GM19397 (cell line): ENCODE measurements at regions not wholly inside any gene's neighbourhood (a gene's known extent, or its start where the extent isn't known, plus 50 kb on each side); places are given as distances from the start of the nearest gene placed in this dataset.
"Not testable (repeated sequence)": the region's sequence is repeated elsewhere in the genome, so short reads cannot be mapped to it uniquely, and the experiment has no call there.

Source experiments
- ATAC-seq: cut with Tn5 transposase; IDR thresholded peaks from one replicate; pipeline ENCODE4 v1.9.1; 2021; ENCODE audit warnings: mild to moderate bottlenecking, moderate library complexity; ENCODE audit not compliant: unreplicated experiment

- ATAC-seq, result no peak
Measured at GRCh38 chr15:93758824-93759223, 472.5 kb upstream of the MCTP2 start.

GRCh38 chr15:93748710-93749109 lies 482.7 kb upstream of the MCTP2 start:
- no peak for ATAC-seq

- ATAC-seq, result not testable (repeated sequence)
Measured at GRCh38 chr15:93734976-93735375, 496.4 kb upstream of the MCTP2 start.

- no peak for ATAC-seq
Measured at GRCh38 chr15:93730724-93731123, 500.6 kb upstream of the MCTP2 start.

GRCh38 chr15:93722165-93722564 lies 509.2 kb upstream of the MCTP2 start:
- ATAC-seq, result no peak

- ATAC-seq, result no peak
Measured at GRCh38 chr15:93720607-93721006, 510.8 kb upstream of the MCTP2 start.

GRCh38 chr15:93719921-93720351 lies 511.4 kb upstream of the MCTP2 start:
- ATAC-seq, result no peak

- no peak for ATAC-seq
Measured at GRCh38 chr15:93716615-93717231, 514.6 kb upstream of the MCTP2 start.

- no peak for ATAC-seq
Measured at GRCh38 chr15:93709708-93710107, 521.7 kb upstream of the MCTP2 start.

GRCh38 chr15:93708724-93709445 lies 522.5 kb upstream of the MCTP2 start:
- no peak for ATAC-seq

- no peak for ATAC-seq
Measured at GRCh38 chr15:93707751-93708150, 523.6 kb upstream of the MCTP2 start.

- ATAC-seq, result no peak
Measured at GRCh38 chr15:93706495-93707292, 524.7 kb upstream of the MCTP2 start.

GRCh38 chr15:93705753-93706455 lies 525.5 kb upstream of the MCTP2 start:
- ATAC-seq, result no peak

GRCh38 chr15:93703092-93703739 lies 528.1 kb upstream of the MCTP2 start:
- no peak for ATAC-seq

GRCh38 chr15:93700051-93700450 lies 531.3 kb upstream of the MCTP2 start:
- ATAC-seq, result no peak

GRCh38 chr15:93694033-93694432 lies 537.3 kb upstream of the MCTP2 start:
- no peak for ATAC-seq

GRCh38 chr15:93683651-93684050 lies 547.7 kb upstream of the MCTP2 start:
- ATAC-seq, result no peak

GRCh38 chr15:93671387-93671943 lies 559.9 kb upstream of the MCTP2 start:
- ATAC-seq, result no peak

GRCh38 chr15:93670931-93671330 lies 560.4 kb upstream of the MCTP2 start:
- no peak for ATAC-seq

- no peak for ATAC-seq
Measured at GRCh38 chr15:93664213-93664956, 567.0 kb upstream of the MCTP2 start.
